Smooth muscle cell (in vitro differentiated cells): ENCODE measurements at regions not wholly inside any gene's neighbourhood (a gene's known extent, or its start where the extent isn't known, plus 50 kb on each side); places are given as distances from the start of the nearest gene placed in this dataset.

Experiments
- DNase-seq: peaks from one replicate; lab custom pipeline; 2025; ENCODE audit not compliant: unreplicated experiment; lab: John Stamatoyannopoulos, UW
- H2AFZ ChIP-seq: fragments of 200-600 bp; sonication (generic); 2 replicates; pipeline ENCODE4 v1.6.0; 2016; ENCODE audit warnings: antibody characterized with exemption, low read depth, mild to moderate bottlenecking
- H3F3A ChIP-seq: fragments of 200-600 bp; sonication (generic); 2 replicates; pipeline ENCODE4 v1.6.0; 2017; ENCODE audit warnings: antibody characterized with exemption, low read depth
- H3K27ac ChIP-seq: fragments of 200-600 bp; sonication (generic); 2 replicates; pipeline ENCODE4 v1.5.1; 2016; ENCODE audit warnings: low read depth, mild to moderate bottlenecking
- H3K27me3 ChIP-seq: fragments of 200-600 bp; sonication (generic); 2 replicates; pipeline ENCODE4 v1.6.1; 2016; ENCODE audit warnings: low read depth, mild to moderate bottlenecking
- H3K36me3 ChIP-seq: fragments of 200-600 bp; sonication (generic); 2 replicates; pipeline ENCODE4 v1.5.1; 2016; ENCODE audit warnings: low read depth
- H3K4me1 ChIP-seq: fragments of 200-600 bp; sonication (generic); 2 replicates; pipeline ENCODE4 v1.5.1; 2016; ENCODE audit warnings: low read depth
- H3K4me2 ChIP-seq: fragments of 200-600 bp; sonication (generic); 2 replicates; pipeline ENCODE4 v1.6.0; 2016; ENCODE audit warnings: mild to moderate bottlenecking
- H3K4me3 ChIP-seq: fragments of 200-600 bp; sonication (generic); 2 replicates; pipeline ENCODE4 v1.5.1; 2016; ENCODE audit warnings: mild to moderate bottlenecking
- H3K79me2 ChIP-seq: fragments of 200-600 bp; sonication (generic); 2 replicates; pipeline ENCODE4 v1.6.0; 2016; ENCODE audit warnings: low read depth, mild to moderate bottlenecking
- H3K9ac ChIP-seq: fragments of 200-600 bp; sonication (generic); 2 replicates; pipeline ENCODE4 v1.6.0; 2016; ENCODE audit warnings: low read depth
- H3K9me3 ChIP-seq: fragments of 200-600 bp; sonication (generic); replicated peaks from 2 replicates; pipeline ENCODE4 v1.5.1; 2016; ENCODE audit warnings: low read depth
- H4K20me1 ChIP-seq: fragments of 200-600 bp; sonication (generic); 2 replicates; pipeline ENCODE4 v1.6.0; 2016; ENCODE audit warnings: low read depth
- CTCF ChIP-seq: fragments of 200-600 bp; sonication (generic); IDR thresholded peaks from 2 replicates; pipeline ENCODE4 v1.5.1; 2017; ENCODE audit warnings: borderline replicate concordance, mild to moderate bottlenecking, antibody characterized with exemption; ENCODE audit not compliant: insufficient read depth, poor library complexity, severe bottlenecking
- WGBS: methylation state at CpG from one replicate; pipeline ENCODE4 v1.1.7; 2016; ENCODE audit warnings: low lambda C conversion rate; 5-methylcytosine and 5-hydroxymethylcytosine counted together

- H3K27ac ChIP-seq: no peak overlapping the region
- no peak for TF ChIP-seq CTCF
Observed at GRCh38 chr18:51908598-51908944, 431.4 kb upstream of the DCC start.

GRCh38 chr18:51911584-51911983 is 428.4 kb upstream of the DCC start:
- no peaks in the 10 kb centered on the region for H4K20me1 ChIP-seq
- no peaks in the 10 kb centered on the region for H3K9me3 ChIP-seq
- no peak overlapping the region for H3K9ac ChIP-seq
- no peak for DNase-seq
- no peaks in the 10 kb centered on the region for H3K27me3 ChIP-seq
- no peaks in the 10 kb centered on the region for H3K36me3 ChIP-seq
- no peak overlapping the region for H3K4me2 ChIP-seq
- H3K27ac ChIP-seq: no peak overlapping the region
- H3K4me3 ChIP-seq: no peak overlapping the region
- H3F3A ChIP-seq: no peaks in the 10 kb centered on the region
- no peaks in the 10 kb centered on the region for H3K79me2 ChIP-seq
- 85% methylated on average over 3 of the region's 3 CpGs for WGBS
- H2AFZ ChIP-seq: no peak overlapping the region
- TF ChIP-seq CTCF: no peak
- H3K4me1 ChIP-seq: no peaks in the 10 kb centered on the region

More at GRCh38 chr18:51908598-51908944, 431.4 kb upstream of the DCC start:
- DNase-seq: no peak
- H3K4me3 ChIP-seq: no peak overlapping the region
- H3F3A ChIP-seq: no peaks in the 10 kb centered on the region
- no peak overlapping the region for H2AFZ ChIP-seq
- no peaks in the 10 kb centered on the region for H3K36me3 ChIP-seq
- no peaks in the 10 kb centered on the region for H3K27me3 ChIP-seq
- no peak overlapping the region for H3K4me2 ChIP-seq
- H4K20me1 ChIP-seq: no peaks in the 10 kb centered on the region
- H3K4me1 ChIP-seq: no peaks in the 10 kb centered on the region
- no peak overlapping the region for H3K9ac ChIP-seq
- H3K9me3 ChIP-seq: no peaks in the 10 kb centered on the region
- no peaks in the 10 kb centered on the region for H3K79me2 ChIP-seq

- Histone ChIP-seq H3F3A (no peaks in the 10 kb centered on the region), H3K4me2 (no peak overlapping the region), H3K9me3 (no peaks in the 10 kb centered on the region), H3K9ac (no peak overlapping the region), H3K4me1 (no peaks in the 10 kb centered on the region), H4K20me1 (no peaks in the 10 kb centered on the region), H2AFZ (no peak overlapping the region), H3K4me3 (no peak overlapping the region), H3K27ac (no peak overlapping the region), H3K27me3 (no peaks in the 10 kb centered on the region), H3K36me3 (no peaks in the 10 kb centered on the region), H3K79me2 (no peaks in the 10 kb centered on the region)
- no peak for DNase-seq
- no peak for TF ChIP-seq CTCF
Observed at GRCh38 chr18:51912381-51912780, 427.6 kb upstream of the DCC start.

GRCh38 chr18:51915176-51915575 is 424.8 kb upstream of the DCC start:
- H3K9ac ChIP-seq: no peak overlapping the region
- no peaks in the 10 kb centered on the region for H4K20me1 ChIP-seq
- H3K4me1 ChIP-seq: no peaks in the 10 kb centered on the region
- H3K4me3 ChIP-seq: no peak overlapping the region
- no peak overlapping the region for H2AFZ ChIP-seq
- H3K27me3 ChIP-seq: no peaks in the 10 kb centered on the region
- H3F3A ChIP-seq: no peaks in the 10 kb centered on the region
- no peak overlapping the region for H3K27ac ChIP-seq
- no peaks in the 10 kb centered on the region for H3K36me3 ChIP-seq
- H3K9me3 ChIP-seq: no peaks in the 10 kb centered on the region
- WGBS: 77% methylated on average over 7 of the region's 7 CpGs
- H3K4me2 ChIP-seq: no peak overlapping the region
- H3K79me2 ChIP-seq: no peaks in the 10 kb centered on the region
- no peak for TF ChIP-seq CTCF
- no peak for DNase-seq
